ENCODE measurements at regions not wholly inside any gene's neighbourhood (a gene's known extent, or its start where the extent isn't known, plus 50 kb on each side); places are given as distances from the start of the nearest gene placed in this dataset.
"Not testable (repeated sequence)": the region's sequence is repeated elsewhere in the genome, so short reads cannot be mapped to it uniquely, and the experiment has no call there.

- FAIRE-seq = no peak
Measured at GRCh38 chr2:145408980-145409379, 889.1 kb upstream of the ZEB2 start.

DNA sequence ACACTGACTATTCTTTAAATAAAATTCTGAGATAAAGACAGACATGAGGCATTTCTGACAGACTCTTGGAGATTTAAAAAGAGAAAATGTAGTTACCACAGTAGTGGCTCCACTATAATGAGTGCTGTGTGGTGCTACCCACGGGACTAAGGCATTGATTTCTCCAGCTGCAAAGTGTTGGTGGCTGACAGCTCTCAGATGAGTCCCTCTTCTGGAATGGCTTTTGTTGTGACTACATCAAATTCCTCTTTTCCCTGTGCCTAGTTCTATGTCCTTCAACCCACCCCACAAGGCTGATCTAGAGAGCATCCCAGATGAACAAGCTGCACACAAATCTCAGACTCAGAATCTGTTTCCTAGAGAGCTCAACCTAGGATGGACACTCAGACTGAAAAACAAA lies 884.8 kb upstream of the ZEB2 start:
- FAIRE-seq = no peak

DNA sequence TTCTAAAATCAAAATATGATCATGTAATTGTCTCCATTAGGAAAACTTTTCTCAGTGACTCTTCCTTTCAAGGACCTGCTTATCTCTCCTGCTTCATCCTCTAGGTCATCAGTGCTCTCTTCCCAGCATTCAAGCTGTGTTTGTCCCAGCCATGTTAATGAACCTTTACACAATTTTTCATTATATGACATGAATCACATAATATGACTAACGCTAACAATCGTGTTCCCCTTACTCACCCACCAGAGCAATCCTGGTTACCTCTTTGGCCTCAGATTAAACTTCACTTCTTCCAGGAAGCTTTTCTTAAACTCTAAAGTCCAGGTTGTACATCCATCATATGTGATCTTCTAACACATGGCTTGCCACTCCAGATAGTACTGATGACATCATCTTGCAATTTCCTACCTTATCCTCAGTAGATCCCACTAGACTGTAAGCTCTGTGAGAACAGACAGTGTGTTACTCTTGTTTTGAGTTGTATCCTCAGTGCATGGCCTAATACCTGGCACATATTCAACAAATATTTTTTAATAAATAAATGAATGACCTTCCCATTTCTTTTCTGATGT lies 882.9 kb upstream of the ZEB2 start:
- FAIRE-seq = no peak

DNA sequence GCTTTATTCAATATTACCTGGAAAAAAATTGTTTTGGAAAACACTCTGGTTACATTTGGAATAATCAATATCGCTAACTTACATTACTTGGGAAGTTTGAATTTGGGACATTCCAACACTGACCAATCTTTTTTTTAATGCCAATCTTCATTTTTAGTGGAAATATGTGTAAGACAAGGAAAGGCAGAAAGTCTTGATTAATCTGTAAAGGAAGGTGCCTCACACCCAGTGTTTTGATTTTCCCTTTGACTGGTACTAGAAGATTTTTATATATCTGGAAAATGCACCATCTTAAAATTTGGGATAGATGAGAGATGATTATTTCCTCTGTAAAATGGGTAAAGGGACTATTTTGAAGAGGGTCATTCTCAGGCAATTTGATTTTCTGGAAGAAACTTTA lies 879.2 kb upstream of the ZEB2 start:
- FAIRE-seq = no peak

- FAIRE-seq = no peak
Measured at GRCh38 chr2:145394181-145394580, 874.3 kb upstream of the ZEB2 start.

DNA sequence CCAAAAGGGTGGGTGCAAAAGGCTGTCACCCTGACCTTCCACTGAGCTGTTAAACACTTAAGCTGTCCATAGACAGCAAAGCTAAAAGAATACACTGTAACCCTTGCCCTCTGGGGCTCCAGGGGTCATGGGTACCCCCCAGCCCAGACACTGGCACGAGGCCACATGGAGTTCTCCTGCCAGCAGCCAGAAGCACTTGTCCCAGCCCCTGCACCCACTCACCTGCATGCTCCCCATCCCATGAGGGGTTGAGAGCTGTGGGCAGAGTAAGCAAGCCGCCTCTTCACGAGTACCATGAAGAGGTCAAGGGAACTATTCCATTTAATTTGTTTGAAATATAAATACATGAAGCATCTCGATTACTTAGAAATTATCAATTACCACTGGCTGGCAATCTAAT lies 867.1 kb upstream of the ZEB2 start:
- no peak for FAIRE-seq

GRCh38 chr2:145383961-145384360 lies 864.0 kb upstream of the ZEB2 start:
- no peak for FAIRE-seq

DNA sequence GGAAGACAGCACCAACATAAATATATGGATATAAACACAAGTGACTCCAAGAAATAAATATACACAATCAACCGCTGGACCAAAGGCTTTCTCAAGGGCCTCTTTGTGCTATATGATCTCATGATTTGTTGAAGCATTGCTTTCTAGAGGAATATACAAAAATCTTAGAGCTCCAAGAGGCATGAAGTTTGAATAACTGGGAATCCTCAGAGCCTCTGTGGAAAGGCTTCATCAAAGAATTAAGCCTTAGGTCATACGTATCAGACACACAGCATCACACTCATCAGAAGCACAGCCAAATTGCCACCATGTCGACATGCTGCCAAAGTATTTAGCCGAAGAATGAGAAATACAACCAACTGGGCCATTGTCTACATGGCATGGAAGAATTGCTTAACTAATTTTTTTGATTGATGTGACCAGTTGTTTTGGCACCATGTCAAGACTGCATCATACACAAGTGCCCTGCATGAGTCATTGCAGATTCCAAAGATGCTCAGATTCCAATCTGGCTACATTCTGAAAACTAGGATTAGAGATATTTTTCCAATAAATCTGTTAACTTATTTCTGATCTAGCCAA lies 860.6 kb upstream of the ZEB2 start:
- FAIRE-seq = no peak

- no peak for FAIRE-seq
Measured at GRCh38 chr2:145379934-145380333, 860.0 kb upstream of the ZEB2 start.

GRCh38 chr2:145374165-145374564 lies 854.2 kb upstream of the ZEB2 start:
- FAIRE-seq = no peak

GRCh38 chr2:145367334-145367733 lies 847.4 kb upstream of the ZEB2 start:
- FAIRE-seq = not testable (repeated sequence)

GRCh38 chr2:145366341-145366740 lies 846.4 kb upstream of the ZEB2 start:
- no peak for FAIRE-seq

DNA sequence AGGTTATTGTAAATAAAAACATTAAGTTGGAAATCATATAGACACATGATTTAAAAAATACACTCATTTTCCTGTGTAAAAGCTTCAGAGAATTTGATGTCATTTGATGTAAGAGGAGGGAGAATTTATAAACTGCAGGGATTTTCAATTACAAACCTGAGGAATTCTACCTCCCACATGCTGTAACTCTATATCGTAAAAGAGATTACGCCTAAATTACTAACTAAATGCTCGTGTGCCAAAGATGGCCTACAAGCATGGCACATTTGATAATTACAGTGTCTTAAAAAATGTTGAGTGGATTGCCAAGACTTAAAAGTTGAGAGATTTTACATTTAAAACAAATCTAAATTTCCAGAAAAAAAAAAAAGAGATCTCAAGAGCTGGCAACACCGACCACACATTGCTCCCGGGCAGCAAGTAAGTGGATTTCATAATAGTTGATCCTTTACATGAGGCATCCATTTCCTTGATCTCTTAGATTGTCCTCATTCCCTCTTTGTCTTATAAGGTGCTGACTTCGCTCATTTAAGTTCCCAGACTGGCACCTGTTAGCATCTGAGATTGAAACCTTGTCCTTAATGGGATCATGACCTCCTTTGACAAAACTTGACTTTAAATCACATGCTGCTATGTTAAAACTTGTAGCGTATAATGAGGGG lies 840.3 kb upstream of the ZEB2 start:
- FAIRE-seq = no peak

DNA sequence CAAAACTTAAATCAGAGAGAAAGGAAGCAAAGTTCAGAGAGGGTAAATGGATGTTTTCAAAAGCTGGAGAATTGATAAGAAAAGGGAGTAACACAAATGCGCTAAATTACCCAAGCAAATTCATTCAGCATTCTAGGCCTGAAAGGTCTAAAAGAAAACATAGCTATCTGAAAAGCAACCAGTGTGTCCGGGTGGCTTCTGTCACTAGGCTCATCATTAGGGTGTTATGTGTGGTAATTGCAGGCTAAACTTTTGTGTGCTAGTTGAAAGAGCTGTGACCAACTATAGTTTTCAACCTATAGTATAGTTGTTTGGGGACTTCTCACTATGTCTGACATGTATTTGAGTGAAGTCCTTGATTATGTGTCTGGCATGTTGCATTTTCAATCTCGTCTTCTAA lies 839.6 kb upstream of the ZEB2 start:
- FAIRE-seq = no peak

DNA sequence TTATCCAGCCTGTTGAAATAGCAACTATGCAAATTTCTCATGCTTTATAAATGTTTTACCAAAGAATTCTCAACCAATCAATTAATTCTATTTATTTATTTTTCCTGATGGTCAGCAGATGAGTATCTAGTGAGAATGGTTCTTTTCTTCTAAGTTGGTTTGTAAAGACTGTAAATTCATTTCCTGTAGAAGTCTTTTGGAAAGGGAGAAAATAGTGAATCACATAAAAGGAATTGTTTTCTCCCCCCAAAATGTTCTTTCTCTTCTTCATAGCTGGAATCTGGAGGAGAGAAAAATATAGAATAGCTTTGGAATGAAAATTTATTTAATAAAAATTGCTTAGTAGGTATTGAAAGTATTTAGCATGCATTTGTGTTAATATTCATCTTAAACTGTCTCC lies 836.1 kb upstream of the ZEB2 start:
- FAIRE-seq = no peak

DNA sequence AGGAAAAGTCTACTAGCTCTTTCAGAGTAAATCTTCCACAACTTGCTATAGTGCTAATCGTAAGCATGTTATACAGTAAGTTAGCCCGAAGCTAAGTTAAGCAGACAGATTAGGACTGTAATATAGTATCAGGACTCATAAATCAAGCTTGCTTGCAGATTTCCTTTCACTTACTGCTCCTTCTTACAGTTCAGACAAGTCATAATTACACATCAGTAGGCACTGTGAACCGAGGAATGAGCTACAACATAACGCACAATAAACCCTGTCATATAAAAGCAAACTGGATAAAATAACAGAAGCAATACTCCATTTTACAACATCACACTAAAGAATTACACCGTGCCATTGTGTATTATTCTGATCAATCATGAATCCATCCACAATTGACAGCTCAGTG lies 832.6 kb upstream of the ZEB2 start:
- no peak for FAIRE-seq

DNA sequence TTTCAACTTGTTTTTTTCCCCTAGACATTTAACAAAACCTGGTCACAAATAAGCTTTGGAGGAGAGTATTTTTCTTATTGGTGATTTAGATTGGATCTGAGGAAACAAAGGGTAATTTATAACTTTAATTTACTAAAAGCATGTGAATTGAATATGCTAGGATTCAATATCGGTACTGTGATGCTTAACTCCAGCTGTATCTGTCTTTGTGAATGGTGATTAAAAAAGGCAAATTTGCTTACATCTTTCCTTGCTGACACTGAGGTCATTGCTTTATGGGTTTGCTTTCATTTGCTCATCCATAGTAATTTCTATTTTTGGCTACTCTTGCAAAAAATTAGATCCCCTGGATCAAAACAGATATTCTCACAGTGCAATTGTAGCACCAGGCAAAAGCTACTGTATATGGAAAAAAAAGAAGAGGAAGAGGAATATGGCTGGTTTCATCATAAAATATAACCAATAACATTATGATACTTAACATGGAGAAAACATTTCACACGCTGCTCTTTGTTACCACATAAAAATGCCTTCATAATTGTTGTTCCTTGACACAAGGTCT lies 832.0 kb upstream of the ZEB2 start:
- FAIRE-seq = no peak

DNA sequence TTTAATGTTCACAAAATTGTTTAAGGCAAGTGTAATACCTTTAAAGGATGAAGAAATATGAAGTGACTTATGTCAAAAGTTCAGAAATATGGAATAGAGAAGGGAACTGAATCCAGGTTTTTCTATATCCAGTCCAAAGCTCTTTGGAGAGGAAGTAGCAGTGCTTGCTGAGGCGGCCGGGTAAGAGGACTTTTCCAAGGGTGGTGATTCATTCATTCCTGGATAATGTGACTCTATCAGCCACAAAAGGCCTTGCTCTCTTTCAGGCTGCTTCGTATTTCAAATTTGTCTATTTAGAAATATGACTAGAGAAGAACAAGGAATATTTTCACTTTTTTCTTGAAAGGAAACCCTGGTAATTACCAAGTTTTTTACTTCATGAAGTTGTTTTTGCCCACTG lies 830.1 kb upstream of the ZEB2 start:
- FAIRE-seq = no peak

GRCh38 chr2:145344076-145344724 lies 824.3 kb upstream of the ZEB2 start:
- FAIRE-seq = no peak

- no peak for FAIRE-seq
Measured at GRCh38 chr2:145343287-145343686, 823.4 kb upstream of the ZEB2 start.

DNA sequence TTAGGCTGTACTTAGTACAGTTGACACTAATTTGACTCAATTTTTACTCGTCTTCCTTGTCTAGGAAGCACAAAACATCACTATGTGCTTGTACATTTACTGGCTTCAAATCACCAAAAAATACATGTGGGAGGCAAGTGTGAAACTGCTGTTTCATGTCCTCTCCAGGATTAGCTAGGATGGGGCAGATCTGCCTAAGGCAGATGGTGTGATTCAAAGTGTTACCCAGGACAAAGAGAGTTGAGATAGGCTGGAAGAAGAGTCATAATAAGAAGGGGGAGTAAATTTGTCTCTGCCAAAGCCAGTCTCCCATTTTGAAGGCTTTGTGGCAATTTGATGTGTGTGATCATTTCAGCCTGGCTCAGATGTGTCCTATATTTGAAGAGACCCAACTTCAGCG lies 821.6 kb upstream of the ZEB2 start:
- no peak for FAIRE-seq

GRCh38 chr2:145339646-145340045 lies 819.7 kb upstream of the ZEB2 start:
- FAIRE-seq = no peak

DNA sequence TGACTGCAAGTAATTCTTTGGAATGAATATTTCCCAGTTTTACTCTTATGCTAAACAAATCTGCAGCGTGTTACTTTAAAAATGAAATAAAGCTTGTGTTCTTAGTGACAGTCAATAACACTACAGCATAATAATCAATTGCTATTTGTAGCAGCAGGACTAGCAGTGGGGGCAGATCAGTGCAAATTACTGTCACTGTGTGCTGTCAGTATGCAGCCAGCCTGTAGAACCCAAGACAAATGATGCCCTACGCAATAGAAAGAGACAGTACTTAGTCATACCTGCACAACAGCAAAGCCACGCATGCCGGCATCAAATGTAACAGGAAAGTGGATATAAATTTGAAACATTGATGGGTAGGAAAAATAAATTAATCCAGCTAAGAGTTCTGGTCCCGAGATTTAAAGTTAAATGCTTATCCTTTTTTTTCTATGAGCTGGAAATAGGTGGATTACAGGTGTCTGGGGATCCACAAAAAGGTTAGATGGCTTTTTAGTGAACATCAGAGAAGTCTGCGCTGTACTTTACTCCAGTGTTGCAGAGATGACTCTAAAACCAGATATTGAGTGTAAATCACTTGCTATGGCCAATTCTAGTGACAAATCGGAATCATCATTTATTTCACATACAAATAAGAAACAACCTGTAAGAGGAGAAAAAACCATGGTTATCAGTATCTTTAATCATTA lies 812.4 kb upstream of the ZEB2 start:
- FAIRE-seq = no peak

Data from G401.6 (cell line).